Progenitor cell of endocrine pancreas (in vitro differentiated cells): ENCODE measurements at regions not wholly inside any gene's neighbourhood (a gene's known extent, or its start where the extent isn't known, plus 50 kb on each side); places are given as distances from the start of the nearest gene placed in this dataset.
"Not testable (repeated sequence)": the region's sequence is repeated elsewhere in the genome, so short reads cannot be mapped to it uniquely, and the experiment has no call there.

Experiments
- DNase-seq: peaks from one replicate; pipeline ENCODE4 v3.0.0; 2021; ENCODE audit warnings: low spot score; ENCODE audit not compliant: unreplicated experiment
- H3K27ac Mint-ChIP-seq: 2 replicates; pipeline ENCODE4 v1.8.0; 2021; ENCODE audit warnings: mild to moderate bottlenecking, moderate library complexity, mixed read lengths
- H3K27me3 Mint-ChIP-seq: 2 replicates; pipeline ENCODE4 v1.8.0; 2021; ENCODE audit warnings: mixed read lengths
- H3K36me3 Mint-ChIP-seq: 2 replicates; pipeline ENCODE4 v1.8.0; 2022; ENCODE audit warnings: mixed read lengths; ENCODE audit not compliant: insufficient read depth
- H3K4me1 Mint-ChIP-seq: 2 replicates; pipeline ENCODE4 v1.8.0; 2021; ENCODE audit warnings: low read depth, mixed read lengths
- H3K4me3 Mint-ChIP-seq: 2 replicates; pipeline ENCODE4 v1.8.0; 2021; ENCODE audit warnings: low read depth, mild to moderate bottlenecking, moderate library complexity, mixed read lengths
- H3K9me3 Mint-ChIP-seq: 2 replicates; pipeline ENCODE4 v1.8.0; 2021; ENCODE audit warnings: low read depth, mixed read lengths
- CTCF ChIP-seq: fragments of 200-600 bp; sonication (generic); IDR thresholded peaks from one replicate; pipeline ENCODE4 v1.5.0; 2021; ENCODE audit warnings: antibody characterized with exemption, mild to moderate bottlenecking; ENCODE audit not compliant: unreplicated experiment

- no peak for DNase-seq
- TF ChIP-seq CTCF = no peak
- Mint-ChIP-seq H3K9me3 (peaks cover 19% of the 10 kb centered on the region), H3K27ac (no peak overlapping the region), H3K4me1 (no peaks in the 10 kb centered on the region), H3K4me3 (no peak overlapping the region), H3K27me3 (no peaks in the 10 kb centered on the region), H3K36me3 (peaks cover 1% of the 10 kb centered on the region)
Observed at GRCh38 chr5:56377573-56377972, 144.4 kb upstream of the ANKRD55 start.

- H3K36me3 Mint-ChIP-seq = peaks cover 1% of the 10 kb centered on the region
- no peak for TF ChIP-seq CTCF
- H3K4me3 Mint-ChIP-seq = no peak overlapping the region
- no peak for DNase-seq
- H3K4me1 Mint-ChIP-seq = no peaks in the 10 kb centered on the region
- H3K27ac Mint-ChIP-seq = no peak overlapping the region
- H3K9me3 Mint-ChIP-seq = peaks cover 22% of the 10 kb centered on the region
- H3K27me3 Mint-ChIP-seq = no peaks in the 10 kb centered on the region
Observed at GRCh38 chr5:56376128-56376527, 143.0 kb upstream of the ANKRD55 start.

GRCh38 chr5:56375011-56375410 lies 141.9 kb upstream of the ANKRD55 start:
- H3K4me1 Mint-ChIP-seq = no peaks in the 10 kb centered on the region
- H3K27ac Mint-ChIP-seq = no peak overlapping the region
- H3K4me3 Mint-ChIP-seq = no peak overlapping the region
- no peak for DNase-seq
- peaks cover 1% of the 10 kb centered on the region for H3K36me3 Mint-ChIP-seq
- H3K27me3 Mint-ChIP-seq = no peaks in the 10 kb centered on the region
- H3K9me3 Mint-ChIP-seq = peaks cover 22% of the 10 kb centered on the region
- no peak for TF ChIP-seq CTCF

GRCh38 chr5:56372491-56372890 lies 139.4 kb upstream of the ANKRD55 start:
- H3K9me3 Mint-ChIP-seq = peaks cover 22% of the 10 kb centered on the region
- H3K27ac Mint-ChIP-seq = not testable (repeated sequence)

GRCh38 chr5:56369361-56369811 lies 136.3 kb upstream of the ANKRD55 start:
- H3K4me1 Mint-ChIP-seq = no peaks in the 10 kb centered on the region
- H3K4me3 Mint-ChIP-seq = no peak overlapping the region
- H3K27ac Mint-ChIP-seq = no peak overlapping the region
- H3K9me3 Mint-ChIP-seq = peaks cover 10% of the 10 kb centered on the region
- DNase-seq = no peak
- TF ChIP-seq CTCF = no peak
- no peaks in the 10 kb centered on the region for H3K36me3 Mint-ChIP-seq
- H3K27me3 Mint-ChIP-seq = peaks cover 3% of the 10 kb centered on the region

More at GRCh38 chr5:56372491-56372890, 139.4 kb upstream of the ANKRD55 start:
- H3K36me3 Mint-ChIP-seq, H3K4me3 Mint-ChIP-seq, H3K27me3 Mint-ChIP-seq, H3K4me1 Mint-ChIP-seq, DNase-seq: not testable (repeated sequence)

GRCh38 chr5:56367748-56368147 lies 134.6 kb upstream of the ANKRD55 start:
- peaks cover 3% of the 10 kb centered on the region for H3K9me3 Mint-ChIP-seq
- no peaks in the 10 kb centered on the region for H3K36me3 Mint-ChIP-seq
- no peak for DNase-seq
- H3K27ac Mint-ChIP-seq = no peak overlapping the region
- H3K4me1 Mint-ChIP-seq = no peaks in the 10 kb centered on the region
- no peak overlapping the region for H3K4me3 Mint-ChIP-seq
- peaks cover 7% of the 10 kb centered on the region for H3K27me3 Mint-ChIP-seq
- TF ChIP-seq CTCF = no peak
